Gastroesophageal sphincter (tissue), 3 donors: ENCODE measurements at regions not wholly inside any gene's neighbourhood (a gene's known extent, or its start where the extent isn't known, plus 50 kb on each side); places are given as distances from the start of the nearest gene placed in this dataset.

ENCODE experiments used
- EP300 ChIP-seq: sonication (generic); formaldehyde crosslinking; IDR thresholded peaks from one replicate; pipeline ENCODE4 v1.6.1; 2017; ENCODE audit warnings: antibody characterized with exemption, mild to moderate bottlenecking
- POLR2A ChIP-seq, 2 donors: fragments of 450-650 bp; IDR thresholded peaks; one replicate each; pipeline ENCODE4 v1.6.1; 2017; ENCODE audit warnings: antibody characterized with exemption in 2 of 2, mild to moderate bottlenecking in 2 of 2, moderate library complexity in 1 of 2
- POLR2AphosphoS5 ChIP-seq: sonication (generic); formaldehyde crosslinking; IDR thresholded peaks from one replicate; pipeline ENCODE4 v1.6.1; 2017; ENCODE audit warnings: antibody characterized with exemption
- TF ChIP-seq, protein P1 (sequence below), 4 experiments: fragments of 200-600 bp in 2 of 4; fragments of 450-650 bp in 2 of 4; sonication (generic) in 1 of 4; IDR thresholded peaks; one replicate each; pipeline ENCODE4 v1.5.1; 2017 to 2019; ENCODE audit warnings: antibody characterized with exemption in 4 of 4, mild to moderate bottlenecking in 2 of 4, moderate library complexity in 2 of 4

DNA sequence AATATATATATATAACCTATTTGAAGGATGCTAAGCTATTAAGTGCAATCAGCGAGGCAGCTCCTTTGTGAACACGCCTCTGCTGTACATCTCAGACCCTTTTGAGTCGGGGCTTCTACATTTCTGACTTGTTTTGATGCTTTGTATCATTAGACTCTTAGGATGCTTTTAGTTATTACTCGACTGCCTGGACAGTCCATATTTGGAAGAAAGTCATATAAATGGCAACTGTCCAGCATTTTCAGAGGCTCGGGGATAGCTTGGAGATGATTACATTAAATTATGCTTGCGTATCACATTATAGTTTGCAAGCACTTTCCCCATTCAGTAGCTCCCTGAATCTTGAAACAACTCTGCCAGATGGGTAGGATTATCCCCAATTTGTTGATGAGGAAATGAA lies 257.9 kb downstream of the PTEN start:
- TF ChIP-seq POLR2A (IDR thresholded peaks at IDR 0.05) = no peak
- no peak for TF ChIP-seq EP300
- TF ChIP-seq, protein P1, sequence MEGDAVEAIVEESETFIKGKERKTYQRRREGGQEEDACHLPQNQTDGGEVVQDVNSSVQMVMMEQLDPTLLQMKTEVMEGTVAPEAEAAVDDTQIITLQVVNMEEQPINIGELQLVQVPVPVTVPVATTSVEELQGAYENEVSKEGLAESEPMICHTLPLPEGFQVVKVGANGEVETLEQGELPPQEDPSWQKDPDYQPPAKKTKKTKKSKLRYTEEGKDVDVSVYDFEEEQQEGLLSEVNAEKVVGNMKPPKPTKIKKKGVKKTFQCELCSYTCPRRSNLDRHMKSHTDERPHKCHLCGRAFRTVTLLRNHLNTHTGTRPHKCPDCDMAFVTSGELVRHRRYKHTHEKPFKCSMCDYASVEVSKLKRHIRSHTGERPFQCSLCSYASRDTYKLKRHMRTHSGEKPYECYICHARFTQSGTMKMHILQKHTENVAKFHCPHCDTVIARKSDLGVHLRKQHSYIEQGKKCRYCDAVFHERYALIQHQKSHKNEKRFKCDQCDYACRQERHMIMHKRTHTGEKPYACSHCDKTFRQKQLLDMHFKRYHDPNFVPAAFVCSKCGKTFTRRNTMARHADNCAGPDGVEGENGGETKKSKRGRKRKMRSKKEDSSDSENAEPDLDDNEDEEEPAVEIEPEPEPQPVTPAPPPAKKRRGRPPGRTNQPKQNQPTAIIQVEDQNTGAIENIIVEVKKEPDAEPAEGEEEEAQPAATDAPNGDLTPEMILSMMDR (IDR thresholded peaks at IDR 0.05) = no peak
- TF ChIP-seq POLR2AphosphoS5 = no peak
